Renal cortex interstitium (tissue), 11 donors: ENCODE measurements at regions not wholly inside any gene's neighbourhood (a gene's known extent, or its start where the extent isn't known, plus 50 kb on each side); places are given as distances from the start of the nearest gene placed in this dataset.
"Not testable (repeated sequence)": the region's sequence is repeated elsewhere in the genome, so short reads cannot be mapped to it uniquely, and the experiment has no call there.

Experiments used
- DNase-seq, 11 donors: peaks; one replicate each; pipeline ENCODE4 v3.0.0-alpha.2; 2013; ENCODE audit warnings: low read depth in 9 of 11, low spot score in 4 of 11; ENCODE audit errors: extremely low read depth in 1 of 11

- no peak for DNase-seq
Observed at GRCh38 chr1:67525053-67525760, 95.0 kb upstream of the SERBP1 start.

DNA sequence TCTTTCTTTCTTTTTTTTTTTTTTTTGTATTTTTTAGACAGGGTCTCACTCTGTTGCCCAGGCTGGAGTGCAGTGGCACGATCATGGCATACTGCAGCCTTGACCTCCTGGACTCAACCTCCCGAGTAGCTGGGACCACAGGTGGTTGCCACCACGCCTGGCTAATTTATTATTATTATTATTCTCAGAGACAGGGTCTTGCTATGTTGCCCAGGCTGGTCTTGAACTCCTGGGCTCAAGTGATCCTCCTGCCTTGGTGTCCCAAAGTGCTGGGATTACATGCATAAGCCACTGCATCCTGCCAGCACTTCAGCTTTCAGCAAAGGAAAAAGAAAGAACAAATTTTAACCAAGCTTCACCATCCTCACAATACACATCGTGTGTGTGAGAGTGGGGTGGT, 97.9 kb upstream of the SERBP1 start:
- no peak for DNase-seq

- DNase-seq: no peak
Observed at GRCh38 chr1:67530071-67530470, 99.9 kb upstream of the SERBP1 start.

- DNase-seq: peak; percentile 56 to 84 (median 75)
Observed at GRCh38 chr1:67532452-67533216, 102.4 kb upstream of the SERBP1 start.

GRCh38 chr1:67534627-67535065, 104.4 kb upstream of the SERBP1 start:
- DNase-seq: no peak

- DNase-seq: peak in 8 of 11 donors; percentile 31 to 65 (median 48)
Observed at GRCh38 chr1:67535474-67535873, 105.3 kb upstream of the SERBP1 start.

GRCh38 chr1:67536957-67537666, 106.9 kb upstream of the SERBP1 start:
- DNase-seq: no peak

GRCh38 chr1:67537667-67538018, 107.4 kb upstream of the SERBP1 start:
- DNase-seq: no peak

DNA sequence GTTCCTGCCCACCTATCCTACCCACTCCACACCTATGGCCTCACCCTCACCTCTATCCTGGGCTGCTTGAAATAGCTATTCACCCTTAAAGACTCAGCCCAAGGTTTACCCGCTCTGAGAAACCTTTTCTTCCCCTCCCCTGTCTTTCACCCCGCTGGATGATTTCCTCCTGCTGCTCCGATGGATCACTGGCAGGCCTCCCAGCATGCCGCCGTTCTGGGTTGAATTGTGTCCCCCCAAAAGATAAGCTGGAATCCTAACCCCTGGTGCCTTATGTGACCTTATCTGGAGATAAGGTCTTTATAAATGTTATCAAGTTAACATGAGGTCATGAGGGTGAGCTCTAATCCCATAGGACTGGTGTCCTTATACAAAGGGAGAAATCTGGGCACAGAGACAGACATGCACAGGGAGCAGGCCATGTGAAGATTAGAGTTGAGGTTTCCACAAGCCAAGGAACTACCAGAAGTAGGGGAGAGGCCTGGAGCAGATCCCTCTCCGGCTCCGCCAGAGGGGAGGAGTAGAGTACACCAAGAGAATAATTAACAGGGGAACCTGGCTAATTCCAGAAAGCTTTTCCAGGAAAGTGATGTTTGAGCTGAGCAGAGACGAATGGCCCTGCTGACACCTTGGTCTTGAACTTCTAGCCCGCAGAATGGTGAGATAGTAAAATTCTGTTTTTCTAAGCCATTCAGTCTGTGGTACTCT, 110.0 kb upstream of the SERBP1 start:
- DNase-seq: peak in 1 of 11 donors; percentile 20

DNA sequence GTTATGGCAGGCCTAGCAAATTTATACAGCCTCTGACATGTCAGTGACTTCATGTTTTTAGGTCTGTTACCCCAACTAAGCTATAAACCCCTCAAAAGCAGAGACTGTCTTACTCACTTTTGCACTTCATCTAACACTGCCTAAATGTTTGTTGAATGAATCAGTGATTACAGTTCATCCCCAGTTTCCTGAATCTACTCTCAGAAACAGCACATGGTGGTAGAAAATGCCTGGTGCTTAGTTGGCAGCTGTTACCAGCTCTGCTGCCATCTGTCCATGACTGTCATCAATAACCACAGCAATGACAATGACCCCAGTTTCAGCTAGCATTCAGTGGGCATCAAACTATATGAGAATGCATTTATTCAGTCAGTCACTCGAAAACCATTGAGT, 110.5 kb upstream of the SERBP1 start:
- DNase-seq: no peak

GRCh38 chr1:67542747-67543146, 112.5 kb upstream of the SERBP1 start:
- DNase-seq: no peak

- DNase-seq: no peak
Observed at GRCh38 chr1:67544921-67545320, 114.7 kb upstream of the SERBP1 start.

DNA sequence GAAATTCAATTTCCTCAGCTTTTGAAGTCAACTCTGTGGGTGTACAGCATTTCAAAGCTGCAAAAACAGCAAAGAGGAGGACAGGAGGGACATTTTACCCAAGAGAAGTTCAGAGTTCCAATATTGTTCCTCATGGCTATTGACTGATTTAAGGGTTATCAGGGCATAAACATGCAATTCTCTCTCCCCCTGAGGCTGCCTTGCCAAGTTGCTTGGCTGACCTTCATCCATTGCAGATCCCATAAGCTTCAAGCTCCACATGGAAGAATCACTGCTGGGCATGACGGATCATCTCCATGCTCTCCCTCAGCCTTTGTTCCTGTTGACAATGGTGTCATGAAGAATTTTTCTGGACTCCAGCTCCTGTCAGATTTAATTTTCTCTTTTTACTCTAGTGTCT, 115.2 kb upstream of the SERBP1 start:
- no peak for DNase-seq

GRCh38 chr1:67551375-67551774, 121.2 kb upstream of the SERBP1 start:
- DNase-seq: no peak

- DNase-seq: no peak
Observed at GRCh38 chr1:67552336-67552759, 122.1 kb upstream of the SERBP1 start.

GRCh38 chr1:67554204-67554603, 124.0 kb upstream of the SERBP1 start:
- DNase-seq: not testable (repeated sequence)

DNA sequence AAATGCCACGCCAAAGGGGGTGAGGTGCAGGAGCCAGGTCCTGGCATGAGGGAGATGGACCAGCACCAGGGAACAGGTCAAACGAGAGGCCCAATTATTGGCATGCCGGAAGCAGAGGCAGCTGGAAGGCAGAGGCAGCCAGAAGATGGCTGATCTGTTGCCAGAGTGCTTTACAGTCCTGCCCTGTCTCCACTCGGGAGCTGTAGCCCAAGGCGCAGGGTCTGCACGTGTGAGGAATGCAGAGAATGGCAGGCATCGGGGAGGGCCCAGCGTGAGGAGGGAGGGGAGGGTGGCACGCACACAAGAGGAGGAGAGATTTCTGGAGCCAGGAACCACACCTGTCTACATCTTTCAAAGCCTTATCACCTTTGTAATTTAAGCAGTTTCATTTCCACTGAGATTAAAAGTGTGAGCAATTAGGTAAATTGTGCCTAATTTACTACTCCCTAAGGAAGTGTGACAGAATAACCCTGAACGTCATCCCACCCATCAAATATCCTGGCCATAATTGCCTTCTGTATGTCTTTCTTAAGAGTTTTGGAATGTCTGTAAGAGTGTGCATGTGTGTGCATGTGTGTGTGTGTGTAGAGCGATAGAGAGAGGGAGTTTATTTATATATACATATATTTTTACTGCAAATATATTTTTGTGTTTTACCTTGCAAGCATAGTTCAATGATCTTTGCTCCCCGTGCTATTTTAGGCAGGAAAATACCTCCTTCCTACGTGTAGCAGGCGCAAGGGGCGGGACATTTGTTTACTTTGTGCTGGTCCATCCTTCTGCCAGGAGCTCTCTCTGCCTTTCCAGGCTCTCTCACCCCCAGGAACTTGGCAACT, 125.5 kb upstream of the SERBP1 start:
- no peak for DNase-seq

DNA sequence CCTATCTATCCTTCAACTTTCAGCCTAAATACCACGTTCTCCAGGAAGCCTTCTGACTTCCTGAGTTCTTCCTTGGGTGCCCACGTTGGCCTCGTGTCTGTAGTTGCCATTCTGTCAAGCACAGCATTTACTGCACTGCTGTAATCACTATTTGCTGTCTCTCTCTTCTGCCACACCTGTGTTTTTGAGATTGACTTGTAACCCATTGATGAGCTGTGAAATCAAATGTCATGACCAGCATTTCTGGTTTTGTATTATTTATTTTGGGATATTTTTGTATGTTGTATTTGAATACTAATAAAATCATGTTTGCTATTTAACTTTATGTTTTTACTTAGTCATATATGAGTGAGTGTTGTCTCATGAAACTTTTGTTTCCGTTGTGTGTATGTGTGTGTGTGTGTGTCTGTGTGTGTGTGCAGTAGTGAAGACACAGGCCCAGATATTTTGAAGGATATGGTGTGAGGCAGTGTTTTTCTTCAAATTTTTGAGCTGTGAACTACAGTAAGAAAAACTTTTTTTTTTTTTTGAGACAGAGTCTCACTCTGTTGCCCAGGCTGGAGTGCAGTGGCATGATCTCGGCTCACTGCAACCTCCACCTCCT, 126.2 kb upstream of the SERBP1 start:
- DNase-seq: no peak
